H1 (cell line): ENCODE measurements at regions not wholly inside any gene's neighbourhood (a gene's known extent, or its start where the extent isn't known, plus 50 kb on each side); places are given as distances from the start of the nearest gene placed in this dataset.

Experiments
- EP300 ChIP-seq, 2 experiments: IDR thresholded peaks; 1 replicate in 1 of 2; 2 replicates in 1 of 2; pipeline ENCODE4 v1.6.1; 2011 to 2012; ENCODE audit warnings: low read depth in 2 of 2, low read length in 2 of 2, mild to moderate bottlenecking in 2 of 2, borderline replicate concordance in 1 of 2, inconsistent platforms in 1 of 2, moderate library complexity in 1 of 2
- GABPA ChIP-seq: IDR thresholded peaks from 2 replicates; pipeline ENCODE4 v1.6.1; 2011; ENCODE audit warnings: mild to moderate bottlenecking, low read length, moderate library complexity, borderline replicate concordance; ENCODE audit not compliant: insufficient read depth
- JUN ChIP-seq: IDR thresholded peaks from 2 replicates; pipeline ENCODE4 v1.6.1; 2011; ENCODE audit warnings: low read depth, mild to moderate bottlenecking, improper control_type of control experiment, low read length
- JUND ChIP-seq: IDR thresholded peaks from 2 replicates; pipeline ENCODE4 v1.6.1; 2011; ENCODE audit warnings: mild to moderate bottlenecking, improper control_type of control experiment, low read length
- KDM1A ChIP-seq: fragments of 200-600, 300-600 bp; sonication (generic); IDR thresholded peaks from 2 replicates; pipeline ENCODE4 v1.7.1; 2016; ENCODE audit warnings: mild to moderate bottlenecking, low read length, borderline replicate concordance
- KDM5A ChIP-seq: fragments of 200-600 bp; IDR thresholded peaks from 2 replicates; pipeline ENCODE4 v1.7.1; 2012; ENCODE audit warnings: mild to moderate bottlenecking, low read length, inconsistent platforms, mixed read lengths
- RAD21 ChIP-seq, 2 experiments: IDR thresholded peaks in 1 of 2; conservative IDR thresholded peaks in 1 of 2; 2 replicates each; pipeline ENCODE4 v1.6.1; 2011; ENCODE audit warnings: low read depth in 2 of 2, low read length in 2 of 2, improper control_type of control experiment in 1 of 2, inconsistent platforms in 1 of 2, mild to moderate bottlenecking in 1 of 2, moderate library complexity in 1 of 2
- RNF2 ChIP-seq: fragments of 200-900, 300-1000 bp; sonication (generic); IDR thresholded peaks from 2 replicates; pipeline ENCODE4 v1.7.1; 2016; ENCODE audit warnings: borderline replicate concordance, low read depth, mild to moderate bottlenecking, antibody characterized with exemption, low read length; ENCODE audit not compliant: poor library complexity, severe bottlenecking; ENCODE audit errors: missing control alignments
- SP1 ChIP-seq: IDR thresholded peaks from 2 replicates; pipeline ENCODE4 v1.6.1; 2011; ENCODE audit warnings: low read depth, low read length
- TAF1 ChIP-seq: IDR thresholded peaks from 2 replicates; pipeline ENCODE4 v1.6.1; 2011; ENCODE audit warnings: mild to moderate bottlenecking, low read depth, low read length
- TCF12 ChIP-seq: IDR thresholded peaks from 2 replicates; pipeline ENCODE4 v1.6.1; 2011; ENCODE audit warnings: low read depth, mild to moderate bottlenecking, low read length
- TF ChIP-seq, protein P1 (sequence below), 3 experiments: IDR thresholded peaks; 1 replicate in 2 of 3; 2 replicates in 1 of 3; pipeline versions ENCODE4 v1.5.1 to v1.6.1; 2011; ENCODE audit warnings: low read length in 3 of 3, mild to moderate bottlenecking in 3 of 3, inconsistent platforms in 2 of 3, low read depth in 1 of 3, moderate library complexity in 1 of 3; ENCODE audit not compliant: insufficient read depth in 1 of 3; ENCODE audit errors: control extremely low read depth in 1 of 3

DNA sequence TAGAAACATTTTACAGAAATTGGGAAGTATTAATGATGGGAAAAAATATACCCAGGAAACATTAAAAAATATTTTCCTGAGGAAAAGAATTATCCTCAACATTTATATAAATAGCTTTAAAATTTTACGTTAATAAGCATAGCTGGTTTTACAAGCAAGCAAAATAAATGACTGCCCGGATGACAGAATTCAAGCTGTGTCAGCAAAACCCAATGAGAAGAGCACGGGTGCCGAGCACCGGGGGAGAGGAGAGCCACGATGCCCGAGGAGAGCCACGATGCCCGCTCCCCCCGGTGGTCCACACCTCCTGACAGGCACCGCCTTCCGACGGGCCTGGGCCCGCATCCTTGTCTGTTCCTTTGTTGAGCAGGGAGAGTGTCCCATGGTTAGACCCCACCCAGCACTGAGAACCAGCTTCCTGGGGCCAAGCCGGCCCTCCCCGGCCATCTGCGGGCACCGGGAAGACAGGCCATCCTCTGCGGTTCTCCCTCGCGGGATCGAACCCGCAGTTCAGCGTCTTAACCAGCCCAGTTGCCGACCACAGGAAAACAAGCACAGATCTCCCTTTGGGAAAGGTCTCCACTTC lies 63.3 kb upstream of the PDE10A start:
- TF ChIP-seq, protein P1, sequence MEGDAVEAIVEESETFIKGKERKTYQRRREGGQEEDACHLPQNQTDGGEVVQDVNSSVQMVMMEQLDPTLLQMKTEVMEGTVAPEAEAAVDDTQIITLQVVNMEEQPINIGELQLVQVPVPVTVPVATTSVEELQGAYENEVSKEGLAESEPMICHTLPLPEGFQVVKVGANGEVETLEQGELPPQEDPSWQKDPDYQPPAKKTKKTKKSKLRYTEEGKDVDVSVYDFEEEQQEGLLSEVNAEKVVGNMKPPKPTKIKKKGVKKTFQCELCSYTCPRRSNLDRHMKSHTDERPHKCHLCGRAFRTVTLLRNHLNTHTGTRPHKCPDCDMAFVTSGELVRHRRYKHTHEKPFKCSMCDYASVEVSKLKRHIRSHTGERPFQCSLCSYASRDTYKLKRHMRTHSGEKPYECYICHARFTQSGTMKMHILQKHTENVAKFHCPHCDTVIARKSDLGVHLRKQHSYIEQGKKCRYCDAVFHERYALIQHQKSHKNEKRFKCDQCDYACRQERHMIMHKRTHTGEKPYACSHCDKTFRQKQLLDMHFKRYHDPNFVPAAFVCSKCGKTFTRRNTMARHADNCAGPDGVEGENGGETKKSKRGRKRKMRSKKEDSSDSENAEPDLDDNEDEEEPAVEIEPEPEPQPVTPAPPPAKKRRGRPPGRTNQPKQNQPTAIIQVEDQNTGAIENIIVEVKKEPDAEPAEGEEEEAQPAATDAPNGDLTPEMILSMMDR (IDR thresholded peaks at IDR 0.05; ENCODE audit: control extremely low read depth in 1 of 3, insufficient read depth in 1 of 3, low read depth in 1 of 3, low read length in 3 of 3) = no peak
- TF ChIP-seq TCF12 (no peak), EP300 (IDR thresholded peaks at IDR 0.05; ENCODE audit: borderline replicate concordance in 1 of 2, low read depth in 2 of 2, low read length in 2 of 2) (no peak), TAF1 (no peak), KDM5A (no peak), GABPA (no peak), RAD21 (IDR thresholded peaks at IDR 0.05 in 1 of 2, conservative IDR thresholded peaks at IDR 0.05 in 1 of 2; ENCODE audit: low read depth in 2 of 2, low read length in 2 of 2) (no peak), JUN (no peak), RNF2 (no peak), JUND (no peak), KDM1A (no peak), SP1 (no peak)
